CD4-positive, alpha-beta memory T cell (primary cell): ENCODE measurements at regions not wholly inside any gene's neighbourhood (a gene's known extent, or its start where the extent isn't known, plus 50 kb on each side); places are given as distances from the start of the nearest gene placed in this dataset.

Experiments
- CTCF ChIA-PET: fragments of 350-600 bp; sonication (Branson Sonifier 250); formaldehyde crosslinking; loops from one replicate; lab custom pipeline; 2021; ENCODE audit warnings: inconsistent platforms; ENCODE audit not compliant: partially characterized antibody; lab: Charles Lee
- POLR2A ChIA-PET: fragments of 350-600 bp; sonication (Branson Sonifier 250); formaldehyde crosslinking; loops from one replicate; lab custom pipeline; 2021; ENCODE audit not compliant: partially characterized antibody; lab: Charles Lee
- DNase-seq, 5 donors: peaks; one replicate each; pipeline versions ENCODE4 v3.0.0 to v3.0.0-alpha.2; 2020 to 2022; ENCODE audit warnings: mixed read lengths in 1 of 5
- H3K27ac ChIP-seq: one replicate; pipeline ENCODE4 v1.7.0; 2013; ENCODE audit warnings: low read depth, low read length
- H3K27me3 ChIP-seq: 2 replicates; pipeline ENCODE4 v1.7.0; 2013; ENCODE audit warnings: mild to moderate bottlenecking, low read length, moderate library complexity; ENCODE audit not compliant: insufficient read depth
- H3K36me3 ChIP-seq: 2 replicates; pipeline ENCODE4 v1.7.0; 2013; ENCODE audit warnings: mild to moderate bottlenecking, low read length, moderate library complexity; ENCODE audit not compliant: insufficient read depth
- H3K4me1 ChIP-seq: 2 replicates; pipeline ENCODE4 v1.7.0; 2013; ENCODE audit warnings: mild to moderate bottlenecking, low read length, moderate library complexity; ENCODE audit not compliant: insufficient read depth
- H3K4me3 ChIP-seq, 2 donors: one replicate each; pipeline ENCODE4 v1.7.0; 2013; ENCODE audit warnings: low read length in 2 of 2, mild to moderate bottlenecking in 1 of 2
- H3K9me3 ChIP-seq, 2 donors: one replicate each; pipeline ENCODE4 v1.7.0; 2013; ENCODE audit warnings: low read length in 2 of 2, control low read depth in 1 of 2; ENCODE audit not compliant: control insufficient read depth in 1 of 2
- H3K27ac Mint-ChIP-seq, 7 donors: one replicate each; pipeline ENCODE4 v1.8.0; 2020 to 2021; ENCODE audit warnings: mixed read lengths in 7 of 7, mild to moderate bottlenecking in 6 of 7, inconsistent platforms in 3 of 7, moderate library complexity in 3 of 7
- H3K27me3 Mint-ChIP-seq, 2 donors: one replicate each; pipeline ENCODE4 v1.8.0; 2020 to 2021; ENCODE audit warnings: mixed read lengths in 2 of 2
- H3K36me3 Mint-ChIP-seq, 2 donors: one replicate each; pipeline ENCODE4 v1.8.0; 2020 to 2021; ENCODE audit warnings: mixed read lengths in 2 of 2, inconsistent platforms in 1 of 2, mild to moderate bottlenecking in 1 of 2
- H3K4me1 Mint-ChIP-seq, 4 donors: one replicate each; pipeline ENCODE4 v1.8.0; 2020 to 2021; ENCODE audit warnings: mixed read lengths in 4 of 4, mild to moderate bottlenecking in 1 of 4
- H3K4me3 Mint-ChIP-seq, 8 donors: one replicate each; pipeline ENCODE4 v1.8.0; 2020 to 2021; ENCODE audit warnings: mixed read lengths in 8 of 8, mild to moderate bottlenecking in 7 of 8, moderate library complexity in 6 of 8, inconsistent platforms in 3 of 8
- H3K9me3 Mint-ChIP-seq, 8 donors: one replicate each; pipeline ENCODE4 v1.8.0; 2020 to 2021; ENCODE audit warnings: mixed read lengths in 8 of 8, mild to moderate bottlenecking in 5 of 8, inconsistent platforms in 3 of 8, moderate library complexity in 1 of 8
- intact Hi-C: fragments of 100-400 bp; cut with micrococcal nuclease; formaldehyde crosslinking; loops from one replicate; pipeline ENCODE4 v1.15.1; 2023

GRCh38 chr6:144895313-144896278, 610.5 kb downstream of the UTRN start:
- intact Hi-C loops = no loop called here
- H3K9me3 ChIP-seq = no peaks in the 10 kb centered on the region
- ChIA-PET CTCF (no interaction called here), POLR2A (no interaction called here)
- no peaks in the 10 kb centered on the region for H3K27me3 Mint-ChIP-seq
- peaks cover 0 to 4% (median 0%) of the 10 kb centered on the region in 4 donors for H3K4me1 Mint-ChIP-seq
- no peaks in the 10 kb centered on the region for H3K9me3 Mint-ChIP-seq
- H3K36me3 Mint-ChIP-seq = no peaks in the 10 kb centered on the region
- H3K4me1 ChIP-seq = no peaks in the 10 kb centered on the region
- no peaks in the 10 kb centered on the region for H3K27me3 ChIP-seq
- H3K4me3 ChIP-seq = no peak overlapping the region
- H3K27ac Mint-ChIP-seq = no peak overlapping the region
- no peak overlapping the region for H3K27ac ChIP-seq
- no peak for DNase-seq
- H3K36me3 ChIP-seq = no peaks in the 10 kb centered on the region
- H3K4me3 Mint-ChIP-seq = no peak overlapping the region

GRCh38 chr6:144896289-144896688, 611.2 kb downstream of the UTRN start:
- Histone ChIP-seq H3K36me3 (no peaks in the 10 kb centered on the region), H3K9me3 (no peaks in the 10 kb centered on the region), H3K27ac (no peak overlapping the region), H3K27me3 (no peaks in the 10 kb centered on the region), H3K4me1 (no peaks in the 10 kb centered on the region), H3K4me3 (no peak overlapping the region)
- ChIA-PET CTCF (no interaction called here), POLR2A (no interaction called here)
- peaks cover 0 to 1% of the 10 kb centered on the region in 2 donors for H3K27me3 Mint-ChIP-seq
- H3K36me3 Mint-ChIP-seq = no peaks in the 10 kb centered on the region
- H3K4me1 Mint-ChIP-seq = peaks cover 0 to 4% (median 0%) of the 10 kb centered on the region in 4 donors
- no peak overlapping the region for H3K27ac Mint-ChIP-seq
- peaks cover 0 to 3% (median 2%) of the 10 kb centered on the region in 8 donors for H3K9me3 Mint-ChIP-seq
- DNase-seq = no peak
- H3K4me3 Mint-ChIP-seq = no peak overlapping the region
- intact Hi-C loops = no loop called here

- Mint-ChIP-seq H3K27ac (no peak overlapping the region), H3K4me1 (peaks cover 0 to 4% (median 0%) of the 10 kb centered on the region in 4 donors), H3K4me3 (no peak overlapping the region), H3K27me3 (peaks cover 0 to 1% of the 10 kb centered on the region in 2 donors), H3K9me3 (peaks cover 0 to 8% (median 4%) of the 10 kb centered on the region in 8 donors), H3K36me3 (no peaks in the 10 kb centered on the region)
- H3K27me3 ChIP-seq = no peaks in the 10 kb centered on the region
- no peaks in the 10 kb centered on the region for H3K36me3 ChIP-seq
- ChIA-PET POLR2A (no interaction called here), CTCF (no interaction called here)
- H3K9me3 ChIP-seq = no peaks in the 10 kb centered on the region
- intact Hi-C loops = no loop called here
- no peak overlapping the region for H3K27ac ChIP-seq
- H3K4me1 ChIP-seq = no peaks in the 10 kb centered on the region
- DNase-seq = no peak
- H3K4me3 ChIP-seq = no peak overlapping the region
Observed at GRCh38 chr6:144896871-144897270, 611.7 kb downstream of the UTRN start.

- no peak overlapping the region for H3K4me3 ChIP-seq
- no peaks in the 10 kb centered on the region for H3K27me3 ChIP-seq
- Mint-ChIP-seq H3K4me3 (no peak overlapping the region), H3K4me1 (peaks cover 0 to 4% (median 0%) of the 10 kb centered on the region in 4 donors), H3K36me3 (no peaks in the 10 kb centered on the region), H3K27me3 (peaks cover 0 to 1% of the 10 kb centered on the region in 2 donors), H3K9me3 (peaks cover under 1 to 14% (median 9%) of the 10 kb centered on the region in 8 donors), H3K27ac (no peak overlapping the region)
- no peaks in the 10 kb centered on the region for H3K9me3 ChIP-seq
- intact Hi-C loops = no loop called here
- DNase-seq = no peak
- POLR2A ChIA-PET = no interaction called here
- no peaks in the 10 kb centered on the region for H3K36me3 ChIP-seq
- CTCF ChIA-PET = no interaction called here
- no peaks in the 10 kb centered on the region for H3K4me1 ChIP-seq
- no peak overlapping the region for H3K27ac ChIP-seq
Observed at GRCh38 chr6:144897441-144897921, 612.3 kb downstream of the UTRN start.

GRCh38 chr6:144898052-144898689, 613.0 kb downstream of the UTRN start:
- H3K9me3 Mint-ChIP-seq = peaks cover 5 to 21% (median 16%) of the 10 kb centered on the region in 8 donors
- POLR2A ChIA-PET = no interaction called here
- intact Hi-C loops = no loop called here

GRCh38 chr6:144898741-144899140, 613.6 kb downstream of the UTRN start:
- H3K9me3 ChIP-seq = no peaks in the 10 kb centered on the region
- Mint-ChIP-seq H3K27me3 (peaks cover 4 to 5% of the 10 kb centered on the region in 2 donors), H3K9me3 (peaks cover 5 to 24% (median 20%) of the 10 kb centered on the region in 8 donors), H3K36me3 (no peaks in the 10 kb centered on the region), H3K4me3 (no peak overlapping the region), H3K4me1 (peaks cover 0 to 4% (median 0%) of the 10 kb centered on the region in 4 donors), H3K27ac (no peak overlapping the region)
- POLR2A ChIA-PET = no interaction called here
- no peaks in the 10 kb centered on the region for H3K4me1 ChIP-seq
- intact Hi-C loops = no loop called here
- H3K27ac ChIP-seq = no peak overlapping the region
- CTCF ChIA-PET = no interaction called here
- H3K36me3 ChIP-seq = no peaks in the 10 kb centered on the region
- DNase-seq = no peak
- no peaks in the 10 kb centered on the region for H3K27me3 ChIP-seq
- no peak overlapping the region for H3K4me3 ChIP-seq

More at GRCh38 chr6:144898052-144898689, 613.0 kb downstream of the UTRN start:
- Histone ChIP-seq H3K27me3 (no peaks in the 10 kb centered on the region), H3K4me1 (no peaks in the 10 kb centered on the region), H3K4me3 (no peak overlapping the region), H3K9me3 (no peaks in the 10 kb centered on the region), H3K27ac (no peak overlapping the region), H3K36me3 (no peaks in the 10 kb centered on the region)
- DNase-seq = no peak
- Mint-ChIP-seq H3K27ac (no peak overlapping the region), H3K27me3 (peaks cover 1 to 4% of the 10 kb centered on the region in 2 donors), H3K36me3 (no peaks in the 10 kb centered on the region), H3K4me1 (peaks cover 0 to 4% (median 0%) of the 10 kb centered on the region in 4 donors), H3K4me3 (no peak overlapping the region)
- CTCF ChIA-PET = no interaction called here

GRCh38 chr6:144899161-144899560, 614.0 kb downstream of the UTRN start:
- DNase-seq = no peak
- Histone ChIP-seq H3K9me3 (no peaks in the 10 kb centered on the region), H3K27ac (no peak overlapping the region), H3K4me3 (no peak overlapping the region), H3K4me1 (no peaks in the 10 kb centered on the region), H3K36me3 (no peaks in the 10 kb centered on the region), H3K27me3 (no peaks in the 10 kb centered on the region)
- intact Hi-C loops = no loop called here
- no peak overlapping the region for H3K4me3 Mint-ChIP-seq
- H3K27me3 Mint-ChIP-seq = peaks cover 4 to 7% of the 10 kb centered on the region in 2 donors
- peaks cover 0 to 4% (median 0%) of the 10 kb centered on the region in 4 donors for H3K4me1 Mint-ChIP-seq
- H3K9me3 Mint-ChIP-seq = peaks cover 5 to 25% (median 20%) of the 10 kb centered on the region in 8 donors
- CTCF ChIA-PET = no interaction called here
- H3K36me3 Mint-ChIP-seq = no peaks in the 10 kb centered on the region
- H3K27ac Mint-ChIP-seq = no peak overlapping the region
- POLR2A ChIA-PET = no interaction called here
